SH-SY5Y (cell line): ENCODE measurements at regions not wholly inside any gene's neighbourhood (a gene's known extent, or its start where the extent isn't known, plus 50 kb on each side); places are given as distances from the start of the nearest gene placed in this dataset.

Experiments used
- GATA2 ChIP-seq: IDR thresholded peaks from 2 replicates; pipeline ENCODE4 v1.6.1; 2011; ENCODE audit warnings: mild to moderate bottlenecking, low read depth, low read length
- GATA3 ChIP-seq: IDR thresholded peaks from 2 replicates; pipeline ENCODE4 v1.6.1; 2011; ENCODE audit warnings: low read depth, mild to moderate bottlenecking, low read length, moderate library complexity

DNA sequence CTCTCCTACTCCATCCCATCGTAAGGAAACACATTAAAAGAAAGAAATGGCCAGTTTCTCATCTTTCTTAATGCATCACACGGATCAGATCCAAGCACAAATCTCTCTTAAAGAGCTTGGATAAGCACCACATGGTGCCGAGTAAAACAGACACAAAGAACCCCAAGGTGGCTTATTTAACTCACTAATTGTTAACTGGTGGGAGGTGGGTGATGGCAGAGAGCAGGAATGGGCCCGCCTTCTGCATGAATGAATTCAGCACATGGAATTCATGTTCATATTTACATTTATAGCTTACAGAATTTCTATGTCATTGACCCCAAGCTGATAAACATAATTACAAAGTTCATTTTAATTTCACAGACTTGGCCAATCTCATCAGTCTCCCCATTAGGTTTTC is 89.9 kb downstream of the MZT1 start:
- TF ChIP-seq GATA2 (no peak), GATA3 (no peak)
